NCI-H2227 (cell line): ENCODE measurements at regions not wholly inside any gene's neighbourhood (a gene's known extent, or its start where the extent isn't known, plus 50 kb on each side); places are given as distances from the start of the nearest gene placed in this dataset.

Experiments used
- DNase-seq: peaks from one replicate; lab custom pipeline; 2025; ENCODE audit not compliant: unreplicated experiment; lab: John Stamatoyannopoulos, UW

DNA sequence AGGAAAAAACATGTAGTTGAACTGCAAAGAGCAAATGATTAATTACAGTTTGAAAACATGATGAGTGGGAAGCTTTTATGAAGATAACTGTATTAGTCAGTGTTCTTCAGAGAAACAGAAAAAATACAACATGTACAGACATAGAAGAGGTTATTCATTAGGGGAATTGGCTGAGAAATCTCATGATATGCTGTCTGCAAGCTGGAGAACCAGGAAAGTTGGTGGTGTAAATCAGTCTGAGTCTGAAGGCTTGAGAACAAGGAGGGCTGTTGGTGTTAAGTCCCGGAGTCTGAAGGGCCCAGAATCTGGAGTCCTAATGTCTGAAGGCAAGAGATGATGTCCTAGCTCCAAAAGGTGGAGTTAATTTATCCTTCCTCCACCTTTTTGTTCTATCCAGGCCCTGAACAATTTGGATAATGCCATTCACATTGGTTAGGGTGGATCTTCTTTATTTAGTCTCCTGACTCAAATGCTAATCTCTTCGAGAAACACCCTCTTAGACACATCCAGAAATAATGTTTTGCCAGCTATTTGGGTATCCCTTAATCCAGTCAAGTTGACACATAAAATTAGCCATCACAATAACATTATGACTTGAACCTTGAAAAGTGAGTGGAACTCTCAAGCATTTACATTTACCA lies 672.9 kb upstream of the PTBP2 start:
- no peak for DNase-seq

DNA sequence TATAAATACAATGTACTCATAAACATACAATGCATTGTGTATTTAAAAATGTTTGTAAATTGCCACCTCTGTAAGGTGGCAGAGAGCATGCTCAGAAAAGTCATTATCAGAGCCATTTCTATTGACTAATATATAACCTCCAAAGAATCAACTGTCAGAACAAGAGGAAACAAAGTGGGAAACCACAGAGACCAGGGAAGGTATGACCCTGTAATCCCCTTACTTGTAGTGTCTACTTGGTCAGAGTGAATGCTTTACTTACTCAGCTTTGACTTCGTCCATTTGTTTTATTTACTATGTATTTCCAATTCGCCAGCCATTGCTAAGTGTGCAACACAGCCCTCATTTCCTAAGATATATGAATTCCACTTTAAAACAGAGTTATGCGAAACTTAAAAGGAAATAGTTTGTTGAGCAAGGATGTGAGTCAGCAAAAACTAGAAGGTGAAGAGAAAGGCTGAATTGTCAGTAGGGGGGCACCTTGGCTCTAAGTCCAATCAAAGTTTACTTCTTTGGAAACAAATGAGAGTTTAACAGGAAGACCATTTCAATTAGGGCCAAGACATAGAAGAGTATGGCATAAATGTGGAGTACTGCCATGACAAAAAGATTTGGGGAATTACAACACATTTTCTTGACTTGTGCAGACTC lies 671.7 kb upstream of the PTBP2 start:
- no peak for DNase-seq

DNA sequence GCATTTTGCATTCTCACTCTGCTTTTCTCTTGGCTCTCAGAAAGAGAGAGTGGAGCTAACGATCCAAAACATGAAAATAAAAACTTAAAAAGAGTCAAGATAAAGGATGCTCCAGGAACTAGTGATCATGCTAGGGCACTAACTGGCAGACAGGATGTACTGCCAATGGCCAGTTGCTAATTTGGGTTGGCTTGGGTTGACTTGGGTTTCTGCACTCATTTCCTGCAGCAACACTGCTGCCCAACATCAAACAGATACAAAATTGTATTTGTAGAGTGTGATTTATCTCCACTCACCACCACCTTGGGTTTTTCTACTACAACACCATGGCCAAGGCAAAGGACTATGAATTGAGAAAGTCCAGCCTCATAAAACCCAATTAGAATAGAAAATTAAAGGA lies 662.3 kb upstream of the PTBP2 start:
- DNase-seq: no peak

DNA sequence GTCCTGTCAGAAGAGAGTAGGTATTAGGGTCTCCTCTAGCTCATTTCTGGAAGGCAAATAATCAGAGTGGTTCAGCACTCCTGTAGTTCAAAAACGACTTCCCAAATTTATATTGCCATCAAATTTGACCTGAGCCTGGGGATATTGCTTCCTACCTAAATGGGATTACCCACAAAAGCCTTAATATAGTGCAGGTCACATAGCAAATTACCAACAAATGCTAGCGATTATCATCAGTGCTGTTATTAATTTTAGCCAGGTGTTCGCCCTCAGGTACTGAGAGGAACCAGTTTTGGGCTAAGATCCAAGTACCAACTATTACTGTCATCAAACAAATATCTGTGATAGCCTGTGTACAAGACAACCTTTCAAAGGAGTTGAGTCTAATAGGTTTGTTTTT lies 661.8 kb upstream of the PTBP2 start:
- no peak for DNase-seq

DNA sequence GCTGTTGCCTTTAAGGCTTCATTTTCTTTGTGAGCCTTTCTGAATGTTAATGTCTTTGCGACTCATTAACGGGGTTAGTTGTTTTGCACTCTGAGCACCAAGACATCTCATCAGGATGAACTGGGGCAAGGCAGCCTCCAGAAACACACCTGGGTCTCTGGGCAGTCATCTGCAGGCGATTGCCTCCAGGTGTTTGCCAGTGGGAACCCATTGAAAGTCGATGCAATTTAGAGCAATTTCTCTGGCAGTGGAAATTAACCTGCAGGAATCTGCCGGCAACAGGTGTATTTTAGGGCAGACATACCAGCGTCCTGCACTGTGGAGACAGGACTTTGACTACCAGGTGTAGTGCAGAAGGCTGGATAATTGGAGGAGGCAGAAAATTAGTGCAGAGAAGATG lies 661.0 kb upstream of the PTBP2 start:
- DNase-seq: no peak

DNA sequence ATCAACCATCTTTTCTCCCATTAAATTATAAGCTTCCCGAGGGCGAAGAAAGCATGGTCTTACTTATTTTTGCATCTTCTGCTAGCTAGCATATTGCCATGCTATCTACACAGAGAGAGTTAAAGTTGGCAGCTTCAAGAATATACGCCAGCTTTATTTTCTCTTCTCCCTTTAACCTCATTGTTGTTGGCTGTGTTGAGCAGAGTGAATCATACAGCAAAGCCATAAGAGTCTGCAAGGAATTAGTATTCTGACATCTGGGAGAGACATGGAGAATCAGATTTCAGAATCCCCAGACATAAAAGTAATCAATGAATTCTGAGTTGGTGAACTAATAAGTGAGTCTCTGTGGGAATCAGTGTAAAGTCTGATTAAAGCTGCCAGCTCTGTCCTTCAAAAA lies 649.6 kb upstream of the PTBP2 start:
- DNase-seq: no peak

DNA sequence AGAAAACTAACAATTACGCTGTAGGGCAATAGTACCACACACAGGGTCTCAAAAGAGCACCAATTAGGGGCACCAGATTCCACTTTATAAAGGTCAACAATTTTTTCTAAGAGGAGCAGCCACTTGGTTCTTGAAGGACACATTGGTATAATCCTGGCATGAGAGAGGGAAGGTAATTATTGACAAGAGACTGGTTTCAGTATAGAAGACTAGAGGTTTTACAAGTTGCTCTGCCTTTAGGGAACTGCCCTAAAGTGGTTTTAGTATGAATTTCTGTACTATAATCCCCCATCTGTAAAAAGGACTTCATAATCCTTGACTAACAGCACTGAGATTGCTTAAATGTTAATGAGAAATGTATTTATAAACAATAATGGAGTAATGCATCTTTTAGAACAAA lies 648.5 kb upstream of the PTBP2 start:
- peak; percentile 30 for DNase-seq

DNA sequence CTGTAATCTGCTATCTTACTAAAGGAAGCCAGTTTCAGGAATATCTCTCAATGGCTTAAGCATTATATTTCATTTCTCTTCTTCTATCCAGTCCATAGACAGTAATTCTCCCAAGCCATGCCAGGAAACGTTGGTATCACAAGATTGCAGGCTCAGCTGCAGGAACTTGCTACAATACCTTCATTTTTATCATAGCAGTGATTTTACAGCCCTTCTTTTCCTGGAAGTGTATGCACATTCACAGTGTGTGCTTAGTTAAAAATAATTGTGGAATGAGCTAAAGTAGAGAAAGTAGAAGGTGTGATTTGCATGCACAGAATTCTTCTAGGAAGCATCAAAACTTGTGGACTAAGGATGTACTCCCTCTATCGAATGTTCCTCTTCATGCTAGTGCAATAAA lies 647.2 kb upstream of the PTBP2 start:
- DNase-seq: no peak

DNA sequence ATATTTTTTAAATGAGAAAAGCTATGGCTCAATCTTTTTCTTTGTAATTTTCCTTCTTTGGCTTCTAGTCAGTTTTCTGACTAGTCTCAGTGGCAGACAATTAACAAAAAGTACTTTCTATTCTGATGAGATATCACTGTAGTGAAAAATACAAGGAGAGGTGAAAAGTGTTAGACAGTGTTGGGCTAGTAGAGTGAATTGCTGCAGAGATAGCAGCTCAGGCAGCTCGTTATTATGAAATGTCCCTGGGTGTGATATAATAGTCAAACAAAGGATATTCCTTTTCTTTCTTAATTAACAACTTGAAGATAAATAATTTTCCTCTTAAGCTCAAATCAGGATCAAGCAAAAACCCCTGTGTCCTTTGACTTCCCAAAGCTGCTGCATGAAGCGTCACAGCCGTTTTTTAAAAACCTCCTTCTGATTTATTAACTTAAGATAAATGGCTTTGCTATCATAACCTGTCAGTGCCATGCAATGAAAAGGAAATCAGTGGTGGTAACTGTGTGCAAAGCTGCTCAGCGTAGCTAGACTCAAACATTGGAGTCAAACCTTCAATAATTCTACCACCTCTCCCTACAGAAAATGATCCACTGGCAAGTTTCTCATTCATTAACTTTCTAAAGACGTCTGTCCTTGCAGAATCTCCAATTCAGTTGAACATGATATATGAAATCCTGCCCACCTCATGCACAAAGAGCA lies 646.6 kb upstream of the PTBP2 start:
- DNase-seq: no peak

DNA sequence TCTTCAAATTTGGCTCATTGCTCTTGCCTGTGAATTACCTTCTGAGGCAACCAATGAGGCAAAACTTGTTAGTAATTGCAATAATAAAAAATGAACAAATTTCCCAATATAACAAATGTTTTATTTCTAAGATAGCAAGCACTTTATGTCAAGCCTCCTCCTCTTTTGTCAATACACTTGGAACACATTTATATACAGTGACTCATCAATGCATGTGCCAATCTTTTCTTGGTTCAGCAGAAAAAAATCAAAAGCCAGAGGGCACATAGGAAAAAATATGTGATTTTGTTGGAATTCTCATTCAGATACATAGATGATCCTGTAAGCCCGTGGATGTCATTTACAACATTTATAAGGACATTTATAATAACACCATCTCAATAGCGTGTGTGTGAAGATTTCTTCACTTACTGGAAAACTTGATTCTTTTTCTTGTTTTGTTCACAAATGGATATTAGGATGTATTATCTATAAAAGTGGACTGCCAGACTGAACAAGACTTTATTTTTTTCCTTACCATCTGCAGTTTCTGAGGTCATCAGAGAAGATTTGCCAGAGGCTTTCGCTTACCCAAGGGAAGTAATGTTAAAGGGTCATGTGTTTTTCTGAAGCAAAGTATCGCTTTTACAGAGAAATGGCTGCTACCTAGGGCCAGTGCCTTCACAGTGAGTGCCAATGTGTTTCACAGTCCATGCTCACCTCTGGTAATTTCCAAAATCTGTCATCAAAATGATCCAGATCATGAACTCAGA lies 645.7 kb upstream of the PTBP2 start:
- no peak for DNase-seq

DNA sequence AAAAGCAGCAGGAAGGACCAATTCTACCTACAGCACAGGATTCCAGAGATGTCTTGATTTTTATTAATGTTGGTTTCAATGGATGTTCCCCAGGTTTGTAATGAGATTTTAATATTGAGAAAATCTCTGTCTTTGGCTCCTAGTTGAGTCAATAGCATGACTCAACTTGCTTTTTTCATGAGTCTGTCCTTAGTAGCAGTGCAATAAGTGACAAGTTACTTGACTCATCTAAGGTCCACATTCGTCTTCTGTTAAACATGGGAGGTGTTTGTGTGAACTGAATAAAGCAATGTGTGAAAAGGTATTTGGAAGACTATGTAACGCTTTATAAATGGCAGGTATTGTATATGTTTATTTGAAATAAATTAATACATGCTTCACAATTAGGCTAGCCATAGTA lies 645.0 kb upstream of the PTBP2 start:
- DNase-seq: no peak

DNA sequence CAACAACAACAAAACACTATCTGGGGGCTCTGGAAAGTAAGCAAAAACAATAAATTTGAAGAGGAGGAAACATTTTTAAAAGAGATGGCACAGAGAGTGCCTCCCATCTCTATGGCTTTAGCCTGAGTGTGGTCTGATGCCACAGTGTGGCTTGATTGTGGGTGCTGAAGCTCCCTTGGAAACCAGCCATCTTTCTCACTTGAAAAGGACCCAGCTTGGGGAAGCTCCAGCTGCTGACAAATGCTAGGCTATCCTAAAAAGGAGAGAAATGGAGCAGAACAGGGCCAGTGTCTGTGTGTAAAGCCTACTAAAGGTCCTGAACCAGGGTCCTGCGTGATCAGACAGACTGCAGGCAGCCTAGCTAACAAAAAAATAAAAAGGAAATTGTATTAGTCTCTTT lies 642.0 kb upstream of the PTBP2 start:
- no peak for DNase-seq

DNA sequence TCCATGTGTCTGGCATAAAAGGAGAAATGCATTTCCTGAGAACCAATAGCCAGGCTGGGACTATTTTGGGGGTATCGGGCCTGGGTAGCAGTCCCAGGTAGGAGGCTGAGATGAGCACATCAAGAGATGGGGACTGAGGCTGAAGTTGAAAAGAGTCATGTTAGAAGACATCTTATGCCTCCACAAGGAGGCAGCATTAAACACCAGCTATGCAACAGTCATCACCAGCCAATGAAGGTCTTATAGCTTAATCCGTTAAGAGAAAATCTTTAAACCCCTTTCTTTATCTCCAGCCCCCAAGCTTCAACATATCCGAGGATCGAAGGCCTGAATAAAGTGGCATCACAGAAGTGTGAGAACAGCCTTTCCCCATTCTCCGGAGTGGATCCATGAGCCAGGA lies 640.7 kb upstream of the PTBP2 start:
- no peak for DNase-seq

DNA sequence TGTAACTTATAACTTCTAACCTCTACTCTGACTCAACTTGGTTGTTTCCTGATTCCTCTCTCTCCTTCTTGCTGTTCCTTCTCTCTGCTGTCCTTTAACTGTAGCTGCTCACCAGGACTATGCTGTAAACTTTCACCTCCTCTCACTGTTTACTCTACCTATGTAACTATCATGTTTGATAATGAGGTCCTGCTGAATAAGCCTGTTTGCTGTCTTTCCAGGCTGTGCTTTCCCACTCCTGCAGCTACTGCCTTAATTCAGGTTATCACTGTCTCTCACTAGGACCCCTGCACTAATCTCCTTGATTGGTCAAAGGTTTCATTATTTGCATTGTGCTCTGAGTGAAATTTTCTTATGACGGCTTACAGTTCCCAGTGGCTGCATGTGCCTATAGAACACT lies 633.9 kb upstream of the PTBP2 start:
- DNase-seq: no peak

DNA sequence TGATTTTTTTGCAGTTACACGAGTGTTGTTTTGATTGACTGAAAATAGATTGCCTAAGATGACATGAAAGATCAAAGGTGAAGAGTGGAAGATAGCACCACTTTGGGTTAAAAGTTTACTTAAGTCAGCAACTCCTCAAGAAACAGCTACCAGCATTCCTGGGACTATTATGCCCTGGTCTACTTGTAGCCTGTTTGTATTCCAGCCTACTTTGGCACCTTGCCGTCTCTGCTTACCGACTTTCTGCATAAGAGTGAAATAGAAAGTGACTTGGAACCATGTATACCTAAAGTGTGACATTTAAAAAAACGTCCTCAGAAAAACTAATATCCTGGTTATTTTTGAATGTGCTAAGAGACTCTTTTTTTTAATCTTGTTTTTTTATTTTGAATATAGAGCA lies 631.5 kb upstream of the PTBP2 start:
- no peak for DNase-seq

DNA sequence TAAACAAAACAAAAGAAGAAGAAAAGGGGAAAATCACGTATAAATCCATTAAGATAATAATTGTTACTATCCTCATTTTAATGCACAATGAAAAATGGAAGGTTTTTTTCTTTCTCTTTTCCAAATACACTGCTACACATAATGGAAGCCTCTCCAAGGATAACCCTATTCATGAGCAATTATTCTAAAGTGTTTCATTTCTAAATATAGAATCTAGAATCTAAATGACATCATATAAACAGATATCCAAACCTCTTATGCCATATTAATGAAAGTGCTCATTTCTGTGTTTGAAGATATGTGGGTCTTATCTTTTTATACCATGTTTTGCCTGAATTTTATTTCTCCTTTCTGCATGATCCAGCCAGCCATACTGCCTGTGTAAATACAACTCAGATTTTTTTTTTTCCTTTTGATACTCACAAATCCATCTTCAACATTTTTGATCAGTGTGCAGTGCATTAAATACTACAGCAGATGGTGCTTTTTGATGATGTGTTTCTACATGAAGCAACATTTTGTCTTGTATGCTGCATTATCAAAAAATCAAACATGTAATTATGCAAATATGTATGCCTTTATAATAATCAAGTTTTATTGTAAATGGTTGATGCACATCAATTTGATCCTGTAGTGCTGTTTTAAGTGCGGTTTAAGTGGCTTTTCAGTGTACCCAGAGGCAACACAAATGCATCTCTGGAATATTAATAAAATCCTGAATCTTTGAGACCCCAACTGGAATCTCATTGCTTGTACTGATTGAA lies 625.6 kb upstream of the PTBP2 start:
- peak; percentile 28 for DNase-seq

DNA sequence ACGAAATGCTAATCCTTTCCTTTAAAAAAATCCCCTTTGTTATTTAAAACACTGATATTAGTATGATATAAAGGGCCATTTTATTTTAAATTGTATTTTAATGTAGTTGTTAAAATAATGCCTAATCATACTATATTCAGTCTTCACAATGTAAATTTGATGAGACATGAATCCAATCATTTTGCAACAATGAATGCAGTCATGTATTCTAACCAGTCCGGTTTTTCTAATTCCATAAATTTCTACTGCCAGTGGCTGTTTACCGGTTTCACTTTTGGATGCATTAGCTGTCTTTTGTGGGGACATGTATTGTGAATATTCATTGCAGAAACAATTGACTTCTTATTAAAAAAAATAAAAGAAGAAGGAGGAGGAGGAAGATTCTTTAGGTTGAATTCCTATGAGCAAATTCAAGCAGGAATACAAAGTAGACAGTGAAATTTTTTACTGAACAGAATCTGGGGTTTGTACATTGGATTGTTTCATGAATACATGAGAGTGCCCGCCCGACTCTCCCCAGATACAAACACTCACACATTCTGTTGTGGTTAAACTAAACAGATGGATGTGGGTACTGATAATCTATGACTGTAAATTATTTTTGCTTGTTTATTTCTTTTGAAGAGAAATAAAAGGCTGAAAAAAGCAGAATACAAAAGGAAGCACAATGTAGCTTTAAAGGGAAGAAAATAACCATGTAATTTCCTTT lies 624.8 kb upstream of the PTBP2 start:
- DNase-seq: no peak

DNA sequence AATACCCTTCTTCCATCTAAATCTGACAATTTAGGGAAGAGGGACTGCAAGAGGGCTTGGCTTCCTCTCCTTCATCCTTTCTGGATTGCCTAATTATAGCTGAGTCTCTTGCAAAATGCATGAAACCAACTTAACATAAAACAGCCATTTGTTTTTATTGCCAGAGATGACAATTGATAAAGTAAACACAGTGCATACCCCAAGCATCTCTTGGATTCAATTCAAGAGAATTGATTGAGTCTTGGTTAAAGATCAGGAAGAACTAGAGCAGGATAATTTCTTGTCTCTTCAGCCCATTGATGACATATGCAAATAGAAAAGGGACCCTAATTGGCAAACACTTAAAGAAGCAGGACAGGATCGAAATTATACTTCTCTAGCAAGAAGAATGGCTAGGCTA lies 617.1 kb upstream of the PTBP2 start:
- DNase-seq: no peak

DNA sequence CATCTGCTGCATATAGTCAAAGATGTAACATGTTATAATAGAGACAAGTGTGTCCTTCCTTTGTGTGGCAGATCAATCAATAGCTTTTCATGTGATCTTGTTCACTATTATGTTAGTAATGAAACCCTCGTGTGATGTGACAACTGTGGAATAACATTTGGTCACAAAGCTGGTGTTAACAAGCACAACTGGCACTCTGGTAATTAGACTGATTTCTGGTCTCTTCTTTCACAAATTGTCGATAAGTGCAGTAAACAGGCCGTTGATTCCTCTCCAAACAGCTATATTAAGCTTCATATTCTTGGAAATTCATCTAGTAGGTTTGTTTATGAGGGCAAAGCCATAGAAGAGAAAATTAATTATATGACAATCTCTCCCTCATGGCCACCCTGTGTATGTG lies 616.7 kb upstream of the PTBP2 start:
- DNase-seq: no peak

DNA sequence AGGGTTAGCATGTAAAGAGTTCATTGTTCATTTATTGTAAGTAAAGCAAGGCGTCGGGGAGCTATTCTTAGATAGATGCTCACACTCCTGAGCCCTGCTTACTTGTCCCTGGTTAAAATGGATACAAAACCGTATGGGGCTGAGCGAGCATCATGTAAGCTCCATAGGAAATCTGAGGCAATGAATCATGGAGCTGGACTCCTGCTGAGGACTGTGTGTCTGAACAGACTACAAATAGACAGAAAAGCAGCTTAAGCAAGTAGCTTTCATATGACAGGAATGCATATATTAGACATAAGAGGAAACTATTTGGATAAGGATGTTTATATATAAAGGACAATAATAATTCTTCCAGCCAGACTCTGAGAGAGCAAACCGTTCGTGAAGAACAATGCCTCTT lies 604.9 kb upstream of the PTBP2 start:
- peak; percentile 54 for DNase-seq

DNA sequence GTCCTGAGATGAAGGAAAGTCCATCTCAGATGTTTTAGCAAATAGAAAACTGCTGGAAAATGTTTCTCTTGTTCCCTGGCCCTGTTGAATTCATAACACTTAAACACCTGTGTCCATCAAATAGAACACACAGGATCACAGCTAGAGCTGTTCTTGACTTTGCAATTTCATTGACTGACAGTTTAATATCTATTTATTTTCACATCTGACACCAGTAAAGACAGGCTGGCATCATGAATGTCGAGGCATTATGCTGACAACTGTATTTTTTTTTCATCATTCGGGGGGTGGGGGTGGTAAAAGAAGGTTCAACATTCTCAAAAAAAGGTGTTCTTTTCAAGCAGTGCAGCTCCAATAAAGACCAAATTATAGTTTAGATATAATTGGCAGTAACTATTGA lies 591.2 kb upstream of the PTBP2 start:
- DNase-seq: peak; percentile 76
